HG02840 (cell line): ENCODE measurements at regions not wholly inside any gene's neighbourhood (a gene's known extent, or its start where the extent isn't known, plus 50 kb on each side); places are given as distances from the start of the nearest gene placed in this dataset.
"Not testable (repeated sequence)": the region's sequence is repeated elsewhere in the genome, so short reads cannot be mapped to it uniquely, and the experiment has no call there.

ENCODE experiments used
- ATAC-seq: cut with Tn5 transposase; IDR thresholded peaks from one replicate; pipeline ENCODE4 v1.9.1; 2021; ENCODE audit warnings: mild to moderate bottlenecking, moderate library complexity, moderate number of reproducible peaks; ENCODE audit not compliant: unreplicated experiment, low FRiP score

- ATAC-seq, result no peak
These were observed 397.4 kb upstream of the NOX3 start for GRCh38 chr6:155853011-155853410.

GRCh38 chr6:155850408-155850841 is 394.8 kb upstream of the NOX3 start:
- ATAC-seq, result no peak

GRCh38 chr6:155847711-155848110 is 392.1 kb upstream of the NOX3 start:
- ATAC-seq, result no peak

- ATAC-seq, result no peak
These were observed 381.8 kb upstream of the NOX3 start for GRCh38 chr6:155837474-155837873.

- ATAC-seq, result no peak
These were observed 377.0 kb upstream of the NOX3 start for GRCh38 chr6:155832596-155832995.

GRCh38 chr6:155830531-155830930 is 374.9 kb upstream of the NOX3 start:
- no peak for ATAC-seq

GRCh38 chr6:155829646-155830045 is 374.0 kb upstream of the NOX3 start:
- no peak for ATAC-seq

- ATAC-seq, result no peak
These were observed 373.4 kb upstream of the NOX3 start for GRCh38 chr6:155828989-155829388.

- no peak for ATAC-seq
These were observed 363.1 kb upstream of the NOX3 start for GRCh38 chr6:155818698-155819097.

- ATAC-seq, result no peak
These were observed 357.9 kb upstream of the NOX3 start for GRCh38 chr6:155813548-155813947.

GRCh38 chr6:155807243-155807642 is 351.6 kb upstream of the NOX3 start:
- ATAC-seq, result no peak

GRCh38 chr6:155801046-155801445 is 345.4 kb upstream of the NOX3 start:
- no peak for ATAC-seq

- not testable (repeated sequence) for ATAC-seq
These were observed 343.2 kb upstream of the NOX3 start for GRCh38 chr6:155798876-155799275.

GRCh38 chr6:155795173-155795796 is 339.6 kb upstream of the NOX3 start:
- no peak for ATAC-seq

- no peak for ATAC-seq
These were observed 336.3 kb upstream of the NOX3 start for GRCh38 chr6:155791891-155792290.

- ATAC-seq, result no peak
These were observed 335.5 kb upstream of the NOX3 start for GRCh38 chr6:155791186-155791585.

GRCh38 chr6:155787168-155787567 is 331.5 kb upstream of the NOX3 start:
- no peak for ATAC-seq

- no peak for ATAC-seq
These were observed 330.9 kb upstream of the NOX3 start for GRCh38 chr6:155786528-155786927.

GRCh38 chr6:155782739-155783459 is 327.3 kb upstream of the NOX3 start:
- ATAC-seq, result no peak

GRCh38 chr6:155782320-155782731 is 326.7 kb upstream of the NOX3 start:
- no peak for ATAC-seq

GRCh38 chr6:155779456-155779855 is 323.8 kb upstream of the NOX3 start:
- ATAC-seq, result no peak

- ATAC-seq, result no peak
These were observed 322.7 kb upstream of the NOX3 start for GRCh38 chr6:155778336-155778735.
